ENCODE measurements at regions not wholly inside any gene's neighbourhood (a gene's known extent, or its start where the extent isn't known, plus 50 kb on each side); places are given as distances from the start of the nearest gene placed in this dataset.

- Histone ChIP-seq H3K14ac (ENCODE audit: low read length) (no peak overlapping the region), H3K4me2 (ENCODE audit: low read length) (no peak overlapping the region), H4K12ac (ENCODE audit: low read depth, low read length) (no peak overlapping the region), H3K79me2 (ENCODE audit: control insufficient read depth, insufficient read depth, low read length, poor library complexity) (no peaks in the 10 kb centered on the region), H3K27ac (ENCODE audit: low read depth, low read length) (no peak overlapping the region), H3K36me3 (ENCODE audit: control insufficient read depth in 1 of 2, insufficient read depth in 2 of 2, low read length in 2 of 2) (no peaks in the 10 kb centered on the region), H3K79me1 (ENCODE audit: low read length) (no peaks in the 10 kb centered on the region), H4K8ac (ENCODE audit: low read depth, low read length) (no peak overlapping the region), H2AK5ac (ENCODE audit: low read length) (no peak overlapping the region), H3K18ac (ENCODE audit: low read length) (no peak overlapping the region), H3K23ac (ENCODE audit: low read length) (no peak overlapping the region), H2BK120ac (ENCODE audit: insufficient read depth, low read length, poor library complexity) (no peak overlapping the region), H3K4ac (ENCODE audit: low read depth, low read length) (no peak overlapping the region), H2AFZ (ENCODE audit: insufficient read depth, low read length, poor library complexity) (no peak overlapping the region), H3K4me3 (ENCODE audit: low read depth, low read length) (no peak overlapping the region), H3K27me3 (ENCODE audit: insufficient read depth, low read length) (no peaks in the 10 kb centered on the region), H2BK12ac (ENCODE audit: low read length) (no peak overlapping the region), H3K9ac (ENCODE audit: low read length) (no peak overlapping the region), H4K91ac (ENCODE audit: low read depth, low read length) (no peak overlapping the region), H2BK5ac (ENCODE audit: low read depth, low read length, poor library complexity) (no peak overlapping the region), H3K9me3 (ENCODE audit: insufficient read depth, low read depth, low read length) (peaks cover 2% of the 10 kb centered on the region), H3K4me1 (ENCODE audit: control insufficient read depth in 1 of 2, insufficient read depth in 2 of 2, low read length in 2 of 2) (no peaks in the 10 kb centered on the region)
- no peak for DNase-seq
- WGBS (ENCODE audit: extremely low coverage, insufficient coverage, insufficient read length), result no CpG with 5 or more reads among the region's 2 CpGs
These were observed 319.7 kb upstream of the GHITM start for GRCh38 chr10:83819609-83820008.

- Histone ChIP-seq H2AK5ac (ENCODE audit: low read length) (no peak overlapping the region), H2BK12ac (ENCODE audit: low read length) (no peak overlapping the region), H2BK5ac (ENCODE audit: low read depth, low read length, poor library complexity) (no peak overlapping the region), H3K4me2 (ENCODE audit: low read length) (no peak overlapping the region), H3K4me3 (ENCODE audit: low read depth, low read length) (no peak overlapping the region), H4K8ac (ENCODE audit: low read depth, low read length) (no peak overlapping the region), H2AFZ (ENCODE audit: insufficient read depth, low read length, poor library complexity) (no peak overlapping the region), H3K27ac (ENCODE audit: low read depth, low read length) (no peak overlapping the region), H3K27me3 (ENCODE audit: insufficient read depth, low read length) (no peaks in the 10 kb centered on the region), H3K18ac (ENCODE audit: low read length) (no peak overlapping the region), H3K14ac (ENCODE audit: low read length) (no peak overlapping the region), H3K79me2 (ENCODE audit: control insufficient read depth, insufficient read depth, low read length, poor library complexity) (no peaks in the 10 kb centered on the region), H3K4me1 (ENCODE audit: control insufficient read depth in 1 of 2, insufficient read depth in 2 of 2, low read length in 2 of 2) (no peaks in the 10 kb centered on the region), H3K36me3 (ENCODE audit: control insufficient read depth in 1 of 2, insufficient read depth in 2 of 2, low read length in 2 of 2) (no peaks in the 10 kb centered on the region), H2BK120ac (ENCODE audit: insufficient read depth, low read length, poor library complexity) (no peak overlapping the region), H3K4ac (ENCODE audit: low read depth, low read length) (no peak overlapping the region), H4K91ac (ENCODE audit: low read depth, low read length) (no peak overlapping the region), H3K23ac (ENCODE audit: low read length) (no peak overlapping the region), H4K12ac (ENCODE audit: low read depth, low read length) (no peak overlapping the region), H3K79me1 (ENCODE audit: low read length) (no peaks in the 10 kb centered on the region), H3K9ac (ENCODE audit: low read length) (no peak overlapping the region), H3K9me3 (ENCODE audit: insufficient read depth, low read depth, low read length) (peaks cover 2% of the 10 kb centered on the region)
- DNase-seq, result no peak
- WGBS (ENCODE audit: extremely low coverage, insufficient coverage, insufficient read length), result no CpG with 5 or more reads among the region's 3 CpGs
These were observed 319.3 kb upstream of the GHITM start for GRCh38 chr10:83820033-83820432.

GRCh38 chr10:83824099-83824498 is 315.2 kb upstream of the GHITM start:
- H2BK5ac ChIP-seq (ENCODE audit: low read depth, low read length, poor library complexity), result no peak overlapping the region
- H3K9me3 ChIP-seq (ENCODE audit: insufficient read depth, low read depth, low read length), result peaks cover 2% of the 10 kb centered on the region
- H4K91ac ChIP-seq (ENCODE audit: low read depth, low read length), result no peak overlapping the region
- no peak overlapping the region for H3K18ac ChIP-seq (ENCODE audit: low read length)
- no peaks in the 10 kb centered on the region for H3K79me1 ChIP-seq (ENCODE audit: low read length)
- H2AFZ ChIP-seq (ENCODE audit: insufficient read depth, low read length, poor library complexity), result no peak overlapping the region
- no peak overlapping the region for H4K12ac ChIP-seq (ENCODE audit: low read depth, low read length)
- H3K23ac ChIP-seq (ENCODE audit: low read length), result no peak overlapping the region
- H2BK12ac ChIP-seq (ENCODE audit: low read length), result no peak overlapping the region
- H3K79me2 ChIP-seq (ENCODE audit: control insufficient read depth, insufficient read depth, low read length, poor library complexity), result no peaks in the 10 kb centered on the region
- no peak overlapping the region for H2AK5ac ChIP-seq (ENCODE audit: low read length)
- no peak overlapping the region for H3K4ac ChIP-seq (ENCODE audit: low read depth, low read length)
- no peak for DNase-seq
- H4K8ac ChIP-seq (ENCODE audit: low read depth, low read length), result no peak overlapping the region
- H3K9ac ChIP-seq (ENCODE audit: low read length), result no peak overlapping the region
- H3K4me1 ChIP-seq (ENCODE audit: control insufficient read depth in 1 of 2, insufficient read depth in 2 of 2, low read length in 2 of 2), result no peaks in the 10 kb centered on the region
- H3K27me3 ChIP-seq (ENCODE audit: insufficient read depth, low read length), result no peaks in the 10 kb centered on the region
- WGBS (ENCODE audit: extremely low coverage, insufficient coverage, insufficient read length), result no CpG with 5 or more reads among the region's 3 CpGs
- H3K4me2 ChIP-seq (ENCODE audit: low read length), result no peak overlapping the region
- no peak overlapping the region for H3K14ac ChIP-seq (ENCODE audit: low read length)
- no peak overlapping the region for H3K4me3 ChIP-seq (ENCODE audit: low read depth, low read length)
- H2BK120ac ChIP-seq (ENCODE audit: insufficient read depth, low read length, poor library complexity), result no peak overlapping the region
- H3K36me3 ChIP-seq (ENCODE audit: control insufficient read depth in 1 of 2, insufficient read depth in 2 of 2, low read length in 2 of 2), result no peaks in the 10 kb centered on the region
- no peak overlapping the region for H3K27ac ChIP-seq (ENCODE audit: low read depth, low read length)

- no peak overlapping the region for H3K27ac ChIP-seq (ENCODE audit: low read depth, low read length)
- no peak overlapping the region for H3K14ac ChIP-seq (ENCODE audit: low read length)
These were observed 305.2 kb upstream of the GHITM start for GRCh38 chr10:83834096-83834495.

More at GRCh38 chr10:83834096-83834495, 305.2 kb upstream of the GHITM start:
- H3K36me3 ChIP-seq (ENCODE audit: control insufficient read depth in 1 of 2, insufficient read depth in 2 of 2, low read length in 2 of 2), result no peaks in the 10 kb centered on the region
- WGBS (ENCODE audit: extremely low coverage, insufficient coverage, insufficient read length), result no CpG with 5 or more reads among the region's 2 CpGs
- H2AK5ac ChIP-seq (ENCODE audit: low read length), result no peak overlapping the region
- H3K9ac ChIP-seq (ENCODE audit: low read length), result no peak overlapping the region
- H3K4me3 ChIP-seq (ENCODE audit: low read depth, low read length), result no peak overlapping the region
- no peak overlapping the region for H3K4me2 ChIP-seq (ENCODE audit: low read length)
- no peaks in the 10 kb centered on the region for H3K79me1 ChIP-seq (ENCODE audit: low read length)
- H3K79me2 ChIP-seq (ENCODE audit: control insufficient read depth, insufficient read depth, low read length, poor library complexity), result no peaks in the 10 kb centered on the region
- DNase-seq, result peak in 1 of 2 donors; percentile 5
- H4K12ac ChIP-seq (ENCODE audit: low read depth, low read length), result no peak overlapping the region
- no peak overlapping the region for H3K18ac ChIP-seq (ENCODE audit: low read length)
- H2BK120ac ChIP-seq (ENCODE audit: insufficient read depth, low read length, poor library complexity), result no peak overlapping the region
- no peak overlapping the region for H2BK5ac ChIP-seq (ENCODE audit: low read depth, low read length, poor library complexity)
- no peak overlapping the region for H2AFZ ChIP-seq (ENCODE audit: insufficient read depth, low read length, poor library complexity)
- H3K9me3 ChIP-seq (ENCODE audit: insufficient read depth, low read depth, low read length), result no peaks in the 10 kb centered on the region
- no peak overlapping the region for H4K8ac ChIP-seq (ENCODE audit: low read depth, low read length)
- no peaks in the 10 kb centered on the region for H3K4me1 ChIP-seq (ENCODE audit: control insufficient read depth in 1 of 2, insufficient read depth in 2 of 2, low read length in 2 of 2)
- no peak overlapping the region for H4K91ac ChIP-seq (ENCODE audit: low read depth, low read length)
- no peak overlapping the region for H3K4ac ChIP-seq (ENCODE audit: low read depth, low read length)
- no peak overlapping the region for H3K23ac ChIP-seq (ENCODE audit: low read length)
- H2BK12ac ChIP-seq (ENCODE audit: low read length), result no peak overlapping the region
- no peaks in the 10 kb centered on the region for H3K27me3 ChIP-seq (ENCODE audit: insufficient read depth, low read length)
